ENCODE measurements at regions not wholly inside any gene's neighbourhood (a gene's known extent, or its start where the extent isn't known, plus 50 kb on each side); places are given as distances from the start of the nearest gene placed in this dataset.

GRCh38 chr2:71965530-71965929 lies 182.1 kb downstream of the CYP26B1 start:
- Histone ChIP-seq H3K36me3 (no peaks in the 10 kb centered on the region), H3K9me3 (no peaks in the 10 kb centered on the region), H3K4me3 (no peak overlapping the region), H3K4me1 (peaks cover 0 to 3% (median 0%) of the 10 kb centered on the region in 9 donors), H3K27ac (no peak overlapping the region), H3K27me3 (peaks cover 0 to 18% (median 0%) of the 10 kb centered on the region in 7 donors)
- DNase-seq, result no peak
- 52 to 65% methylated on average over 1 of the region's 1 CpG for WGBS, 2 donors
- no peak for TF ChIP-seq CTCF (IDR thresholded peaks at IDR 0.05)
- intact Hi-C loops (cut with DNase I), result no loop called here
- ATAC-seq, result no peak

- Histone ChIP-seq H3K9me3 (peaks cover 0 to 22% (median 10%) of the 10 kb centered on the region in 11 donors), H3K4me3 (no peak overlapping the region), H3K4me1 (peaks cover 0 to 3% (median 0%) of the 10 kb centered on the region in 9 donors), H3K27ac (no peak overlapping the region), H3K36me3 (no peaks in the 10 kb centered on the region), H3K27me3 (peaks cover 0 to 17% (median 0%) of the 10 kb centered on the region in 7 donors)
- no peak for TF ChIP-seq CTCF (IDR thresholded peaks at IDR 0.05)
- ATAC-seq (peak in 1 of 8 donors; percentile 27), DNase-seq (no peak)
- intact Hi-C loops (cut with DNase I), result no loop called here
- 45 to 52% methylated on average over 10 of the region's 10 CpGs for WGBS, 2 donors
These were observed 184.6 kb downstream of the CYP26B1 start for GRCh38 chr2:71962911-71963694.

GRCh38 chr2:71962350-71962749 lies 185.3 kb downstream of the CYP26B1 start:
- no peak for TF ChIP-seq CTCF (IDR thresholded peaks at IDR 0.05)
- H3K36me3 ChIP-seq, result no peaks in the 10 kb centered on the region
- H3K4me1 ChIP-seq, result peaks cover 0 to 3% (median 0%) of the 10 kb centered on the region in 9 donors
- peaks cover 0 to 29% (median 18%) of the 10 kb centered on the region in 11 donors for H3K9me3 ChIP-seq
- 87 to 89% methylated on average over 3 of the region's 3 CpGs for WGBS, 2 donors
- H3K27ac ChIP-seq, result no peak overlapping the region
- H3K4me3 ChIP-seq, result no peak overlapping the region
- DNase-seq, result no peak
- ATAC-seq, result no peak
- peaks cover 0 to 9% (median 0%) of the 10 kb centered on the region in 7 donors for H3K27me3 ChIP-seq
- intact Hi-C loops (cut with DNase I), result no loop called here

GRCh38 chr2:71961289-71962027 lies 186.2 kb downstream of the CYP26B1 start:
- TF ChIP-seq CTCF (IDR thresholded peaks at IDR 0.05), result no peak
- DNase-seq (no peak), ATAC-seq (peak in 1 of 8 donors; percentile 49)
- Histone ChIP-seq H3K36me3 (no peaks in the 10 kb centered on the region), H3K4me1 (peaks cover 0 to 3% (median 0%) of the 10 kb centered on the region in 9 donors), H3K27ac (no peak overlapping the region), H3K27me3 (peaks cover 0 to under 1% (median 0%) of the 10 kb centered on the region in 7 donors), H3K4me3 (no peak overlapping the region), H3K9me3 (peaks cover 0 to 36% (median 20%) of the 10 kb centered on the region in 11 donors)
- 55 to 73% methylated on average over 5 of the region's 5 CpGs for WGBS, 2 donors
- intact Hi-C loops (cut with DNase I), result no loop called here
